ENCODE measurements at regions not wholly inside any gene's neighbourhood (a gene's known extent, or its start where the extent isn't known, plus 50 kb on each side); places are given as distances from the start of the nearest gene placed in this dataset.

DNA sequence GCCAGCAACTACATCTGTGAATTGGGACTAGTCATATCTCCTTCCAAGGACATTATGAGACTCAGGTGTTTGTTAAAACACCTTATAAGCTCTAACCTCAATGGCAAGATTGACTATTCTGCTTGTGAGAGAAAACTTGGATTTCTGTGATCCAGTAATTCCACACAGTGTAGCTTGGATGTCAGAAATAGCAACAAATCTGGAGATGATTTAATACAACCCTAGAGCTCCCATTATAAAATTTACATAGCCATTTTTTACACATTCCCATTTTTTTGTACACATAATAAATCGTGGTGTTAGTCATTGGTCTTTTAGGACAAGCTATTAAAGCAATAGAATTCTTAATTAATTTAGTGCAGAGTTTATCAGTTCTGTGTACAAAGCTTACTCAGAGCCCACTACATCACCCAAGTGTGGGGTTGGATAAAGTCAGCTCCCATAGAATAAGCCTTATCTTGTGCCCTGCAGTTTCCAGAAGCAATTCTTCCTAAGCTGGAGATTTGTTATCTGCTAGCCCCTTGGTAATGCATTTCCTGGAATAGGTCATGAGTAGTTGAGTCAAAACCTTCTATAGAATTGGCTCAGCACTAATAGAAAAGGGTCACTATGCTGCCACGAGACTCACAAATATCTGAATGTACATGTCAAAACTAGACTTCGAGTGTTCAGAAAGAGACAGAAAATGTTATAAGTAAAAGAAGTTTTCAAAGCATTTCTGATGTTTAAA, 434.0 kb upstream of the RUNX1 start:
- POLR2A ChIA-PET, result no interaction called here
- H3K27ac Mint-ChIP-seq, result no peak overlapping the region
- H3K27me3 Mint-ChIP-seq, result no peaks in the 10 kb centered on the region
- no peak for DNase-seq
- H3K36me3 Mint-ChIP-seq, result peaks cover 15% of the 10 kb centered on the region
- no peak overlapping the region for H3K4me3 Mint-ChIP-seq
- H3K9me3 Mint-ChIP-seq, result peaks cover 9% of the 10 kb centered on the region
- no peak for ATAC-seq (ENCODE audit: low read depth)
- H3K4me1 Mint-ChIP-seq, result peaks cover 17% of the 10 kb centered on the region

DNA sequence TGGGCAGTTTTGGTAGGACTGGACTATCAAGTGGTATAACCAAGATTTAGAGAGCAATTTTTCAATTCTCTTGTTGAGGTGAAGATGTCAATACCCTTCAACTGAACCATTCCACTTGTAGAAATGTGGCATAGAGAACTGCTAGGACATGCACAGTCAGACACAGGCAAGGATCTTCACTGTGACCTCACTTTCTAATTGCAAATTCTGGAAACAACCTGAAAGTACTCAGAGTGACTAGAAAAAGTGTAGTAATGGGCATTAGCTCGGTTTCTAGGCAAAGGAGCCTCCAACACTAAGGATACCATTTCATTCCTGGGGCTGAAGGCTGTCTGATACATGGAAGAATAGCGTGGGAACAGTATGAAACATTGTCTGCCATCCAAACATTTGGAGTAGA, 433.0 kb upstream of the RUNX1 start:
- no peak overlapping the region for H3K27ac Mint-ChIP-seq
- peaks cover 21% of the 10 kb centered on the region for H3K36me3 Mint-ChIP-seq
- POLR2A ChIA-PET, result no interaction called here
- peaks cover 23% of the 10 kb centered on the region for H3K4me1 Mint-ChIP-seq
- no peaks in the 10 kb centered on the region for H3K27me3 Mint-ChIP-seq
- H3K4me3 Mint-ChIP-seq, result no peak overlapping the region
- no peak for DNase-seq
- peaks cover 12% of the 10 kb centered on the region for H3K9me3 Mint-ChIP-seq
- ATAC-seq (ENCODE audit: low read depth), result no peak

GRCh38 chr21:35481005-35481404, 431.9 kb upstream of the RUNX1 start:
- H3K27ac Mint-ChIP-seq, result no peak overlapping the region
- H3K36me3 Mint-ChIP-seq, result peaks cover 27% of the 10 kb centered on the region

DNA sequence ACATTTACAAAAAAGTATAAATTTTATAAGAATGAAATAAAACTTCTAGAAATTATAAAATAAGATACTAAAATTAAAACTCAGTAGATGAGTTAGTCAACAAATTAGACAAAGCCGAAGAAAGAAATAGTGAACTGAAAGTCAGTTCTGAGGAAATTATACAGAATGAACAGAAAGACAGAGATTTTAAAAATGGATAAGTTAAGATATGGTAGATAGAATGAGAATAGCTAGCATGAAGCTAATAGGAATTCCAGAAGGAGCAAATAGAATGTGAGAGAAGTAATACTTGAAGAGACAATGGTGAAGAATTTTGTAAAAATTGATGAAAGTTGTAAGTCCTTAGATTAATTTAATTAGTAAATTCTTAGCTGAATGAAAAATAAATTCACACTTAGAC, 430.4 kb upstream of the RUNX1 start:
- H3K27me3 Mint-ChIP-seq, result no peaks in the 10 kb centered on the region
- H3K36me3 Mint-ChIP-seq, result peaks cover 30% of the 10 kb centered on the region
- no peak for ATAC-seq (ENCODE audit: low read depth)
- H3K9me3 Mint-ChIP-seq, result peaks cover 13% of the 10 kb centered on the region
- no peak for DNase-seq
- POLR2A ChIA-PET, result no interaction called here
- no peak overlapping the region for H3K27ac Mint-ChIP-seq
- peaks cover 40% of the 10 kb centered on the region for H3K4me1 Mint-ChIP-seq
- no peak overlapping the region for H3K4me3 Mint-ChIP-seq

More at GRCh38 chr21:35481005-35481404, 431.9 kb upstream of the RUNX1 start:
- no peak overlapping the region for H3K4me3 Mint-ChIP-seq
- H3K9me3 Mint-ChIP-seq, result peaks cover 13% of the 10 kb centered on the region
- peaks cover 28% of the 10 kb centered on the region for H3K4me1 Mint-ChIP-seq
- POLR2A ChIA-PET, result no interaction called here
- H3K27me3 Mint-ChIP-seq, result no peaks in the 10 kb centered on the region
- DNase-seq (no peak), ATAC-seq (ENCODE audit: low read depth) (no peak)

DNA sequence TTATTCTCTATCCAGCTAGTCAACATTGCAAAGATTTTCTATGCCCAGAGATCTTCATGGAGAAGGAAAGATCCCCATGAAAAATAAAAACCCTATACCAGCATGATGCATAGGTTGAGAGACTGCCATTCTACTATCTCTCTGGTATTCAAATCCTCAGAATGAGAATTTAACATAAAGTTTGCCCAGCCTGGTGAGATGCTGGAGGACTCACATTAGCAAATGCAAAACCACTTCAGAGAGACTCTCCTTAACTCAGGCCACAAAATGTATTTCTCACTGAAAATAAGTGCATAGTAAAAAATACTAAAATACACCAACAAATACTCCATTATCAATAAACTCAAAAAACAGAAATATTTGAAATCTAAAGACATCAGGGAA, 430.0 kb upstream of the RUNX1 start:
- H3K27me3 Mint-ChIP-seq, result no peaks in the 10 kb centered on the region
- H3K4me1 Mint-ChIP-seq, result peaks cover 41% of the 10 kb centered on the region
- H3K4me3 Mint-ChIP-seq, result peak overlapping the region; percentile 26
- ATAC-seq (ENCODE audit: low read depth) (no peak), DNase-seq (no peak)
- POLR2A ChIA-PET, result no interaction called here
- peaks cover 13% of the 10 kb centered on the region for H3K9me3 Mint-ChIP-seq
- peaks cover 30% of the 10 kb centered on the region for H3K36me3 Mint-ChIP-seq
- no peak overlapping the region for H3K27ac Mint-ChIP-seq

DNA sequence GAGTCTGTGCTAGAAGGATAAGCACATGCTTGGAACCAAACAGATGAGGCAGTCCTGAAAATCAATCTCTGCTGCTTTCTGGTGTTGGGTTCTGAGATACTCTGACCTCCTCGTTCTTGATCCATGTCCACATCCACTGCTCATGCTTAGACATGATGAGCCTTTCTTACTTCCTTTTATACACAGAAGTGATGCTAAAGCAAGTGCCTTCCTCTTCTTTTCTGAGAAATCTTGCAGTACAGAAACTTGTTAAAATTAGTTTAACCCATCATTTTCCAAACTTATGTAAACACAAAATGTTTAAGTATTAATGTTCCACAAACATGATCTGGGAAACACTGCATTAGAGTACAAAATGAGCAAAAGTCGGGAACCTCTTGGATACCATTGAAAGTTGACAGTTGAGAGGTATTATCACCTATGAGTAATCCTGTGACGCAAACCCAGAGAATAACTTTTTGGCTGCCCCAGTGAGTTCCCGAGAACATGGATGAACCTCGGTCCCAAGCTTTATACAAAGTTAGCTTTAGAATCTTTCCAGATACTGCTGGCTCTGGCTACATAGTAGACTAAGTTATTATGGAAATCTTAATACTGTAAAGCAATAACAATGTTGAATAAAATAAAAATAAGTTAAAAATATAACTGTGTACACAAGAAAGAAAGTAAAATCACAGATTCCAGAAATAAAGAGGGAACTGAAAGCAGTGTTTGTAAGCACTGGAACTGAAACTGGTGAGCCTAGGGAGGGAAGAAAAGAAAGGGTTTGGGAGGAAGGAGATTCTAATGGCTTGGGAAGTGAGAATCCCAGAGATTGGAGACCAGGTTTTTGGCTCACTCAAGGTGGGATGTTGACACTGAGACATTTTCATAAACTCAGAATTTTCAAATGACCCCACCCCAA, 429.3 kb upstream of the RUNX1 start:
- Mint-ChIP-seq H3K27ac (peak overlapping the region; percentile 60), H3K4me1 (peaks cover 42% of the 10 kb centered on the region), H3K4me3 (peak overlapping the region; percentile 39), H3K36me3 (peaks cover 31% of the 10 kb centered on the region), H3K27me3 (no peaks in the 10 kb centered on the region), H3K9me3 (peaks cover 14% of the 10 kb centered on the region)
- peak; percentile 47 for ATAC-seq (ENCODE audit: low read depth)
- DNase-seq, result no peak
- POLR2A ChIA-PET, result no interaction called here

- Mint-ChIP-seq H3K4me1 (peaks cover 49% of the 10 kb centered on the region), H3K4me3 (no peak overlapping the region), H3K9me3 (peaks cover 15% of the 10 kb centered on the region), H3K36me3 (peaks cover 39% of the 10 kb centered on the region), H3K27me3 (no peaks in the 10 kb centered on the region), H3K27ac (no peak overlapping the region)
- ATAC-seq (ENCODE audit: low read depth) (no peak), DNase-seq (no peak)
- POLR2A ChIA-PET, result no interaction called here
Measured at GRCh38 chr21:35477622-35478021, 428.5 kb upstream of the RUNX1 start.

DNA sequence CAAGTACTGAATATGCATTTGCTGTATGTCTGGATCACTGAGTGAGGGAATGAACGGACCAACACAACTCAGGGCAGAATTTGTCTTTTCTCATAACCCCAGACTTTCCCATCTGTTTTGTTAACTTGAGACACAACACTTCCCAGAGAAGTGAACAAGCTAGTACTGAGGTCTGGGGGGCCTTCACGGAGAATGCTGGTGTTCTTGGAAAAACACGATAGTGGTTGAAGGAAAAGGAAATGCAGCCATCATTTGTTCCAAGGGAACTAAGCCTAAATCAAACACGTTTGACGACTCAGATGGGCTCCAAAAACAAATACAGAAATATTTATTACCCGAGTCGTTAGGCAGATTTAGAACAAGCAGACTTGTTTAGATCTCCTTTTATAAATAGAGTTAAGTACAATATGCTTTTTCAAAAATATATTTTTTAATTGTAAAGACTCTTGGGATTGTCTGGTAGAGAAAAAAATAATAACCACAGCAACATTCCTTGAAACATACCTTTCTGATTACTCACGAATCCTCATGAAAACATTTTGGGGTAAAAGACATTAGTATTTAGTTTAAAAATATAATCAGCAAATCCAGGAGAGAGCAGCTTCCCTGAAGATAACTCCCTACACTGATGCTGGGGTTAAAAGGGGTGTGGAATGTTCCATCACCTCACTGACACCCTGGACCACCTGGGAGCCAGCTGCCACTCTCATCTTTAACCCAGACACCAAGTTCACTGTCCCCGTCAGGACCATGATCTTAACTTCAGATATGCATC, 427.7 kb upstream of the RUNX1 start:
- DNase-seq (no peak), ATAC-seq (ENCODE audit: low read depth) (no peak)
- H3K4me1 Mint-ChIP-seq, result peaks cover 51% of the 10 kb centered on the region
- peak overlapping the region; percentile 63 for H3K4me3 Mint-ChIP-seq
- POLR2A ChIA-PET, result interaction anchor here (2.2 kb wide), 1 partner anchor 52 kb away, joined by 13 read pairs; no protein-coding TSS in a partner anchor
- H3K36me3 Mint-ChIP-seq, result peaks cover 38% of the 10 kb centered on the region
- no peaks in the 10 kb centered on the region for H3K27me3 Mint-ChIP-seq
- H3K9me3 Mint-ChIP-seq, result peaks cover 13% of the 10 kb centered on the region
- peak overlapping the region; percentile 79 for H3K27ac Mint-ChIP-seq

- Mint-ChIP-seq H3K4me1 (peaks cover 59% of the 10 kb centered on the region), H3K9me3 (peaks cover 12% of the 10 kb centered on the region), H3K27me3 (no peaks in the 10 kb centered on the region), H3K4me3 (peak overlapping the region; percentile 63), H3K36me3 (peaks cover 37% of the 10 kb centered on the region), H3K27ac (peak overlapping the region; percentile 79)
- POLR2A ChIA-PET, result interaction anchor here (0.5 to 2.2 kb wide), 3 partner anchors 33 to 696 kb away, joined by 3 to 13 read pairs (median 3); no protein-coding TSS in a partner anchor
- no peak for DNase-seq
- peak; percentile 88 for ATAC-seq (ENCODE audit: low read depth)
Measured at GRCh38 chr21:35475762-35476161, 426.7 kb upstream of the RUNX1 start.

GRCh38 chr21:35475009-35475408, 425.9 kb upstream of the RUNX1 start:
- Mint-ChIP-seq H3K27ac (peak overlapping the region; percentile 26), H3K36me3 (peaks cover 37% of the 10 kb centered on the region), H3K9me3 (peaks cover 12% of the 10 kb centered on the region), H3K4me3 (no peak overlapping the region), H3K27me3 (no peaks in the 10 kb centered on the region), H3K4me1 (peaks cover 61% of the 10 kb centered on the region)
- no peak for DNase-seq
- ATAC-seq (ENCODE audit: low read depth), result no peak
- POLR2A ChIA-PET, result interaction anchor here (0.5 to 2.2 kb wide), 3 partner anchors 33 to 695 kb away, joined by 3 to 13 read pairs (median 3); no protein-coding TSS in a partner anchor

DNA sequence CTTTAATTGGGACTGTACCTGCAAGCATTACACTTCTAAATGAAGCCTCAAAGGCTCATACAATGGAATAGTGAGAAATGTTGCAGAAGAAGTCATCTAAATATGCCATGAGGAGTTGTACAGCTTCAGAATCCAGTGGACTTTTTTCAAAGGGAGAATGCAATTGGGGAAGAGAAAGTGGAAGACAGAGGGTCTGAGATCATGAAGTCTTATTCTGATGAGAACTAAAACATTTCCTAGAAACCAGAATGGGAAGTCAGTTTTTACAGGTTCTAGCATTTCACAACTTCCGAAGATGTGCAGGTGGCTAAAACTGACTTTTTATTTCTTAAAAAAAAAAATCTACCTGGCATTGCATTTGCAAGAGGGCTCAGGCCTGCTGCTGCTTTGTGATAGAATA, 424.4 kb upstream of the RUNX1 start:
- ATAC-seq (ENCODE audit: low read depth) (no peak), DNase-seq (no peak)
- POLR2A ChIA-PET, result no interaction called here
- H3K4me1 Mint-ChIP-seq, result peaks cover 54% of the 10 kb centered on the region
- no peak overlapping the region for H3K27ac Mint-ChIP-seq
- H3K9me3 Mint-ChIP-seq, result peaks cover 6% of the 10 kb centered on the region
- H3K4me3 Mint-ChIP-seq, result peak overlapping the region; percentile 6
- no peaks in the 10 kb centered on the region for H3K27me3 Mint-ChIP-seq
- H3K36me3 Mint-ChIP-seq, result peaks cover 28% of the 10 kb centered on the region

DNA sequence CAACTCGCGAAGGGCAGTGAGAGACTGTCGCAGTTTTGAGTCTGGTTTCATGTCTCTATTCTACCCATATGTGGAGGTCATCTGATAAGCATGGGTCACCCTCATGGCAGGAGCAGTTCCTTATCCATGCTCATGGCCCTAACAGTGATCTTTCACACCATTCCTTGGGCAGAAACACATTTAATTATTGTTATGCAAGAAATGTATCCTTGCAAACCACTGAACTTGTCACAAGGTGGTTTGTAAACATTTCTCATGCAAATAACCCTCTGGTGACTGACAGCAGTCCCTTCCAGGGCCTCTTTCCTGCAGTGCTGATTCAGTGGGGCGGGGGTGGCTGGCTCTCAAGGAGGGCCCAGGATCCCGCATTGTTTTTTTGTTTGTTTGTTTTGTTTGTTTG, 421.4 kb upstream of the RUNX1 start:
- peaks cover 35% of the 10 kb centered on the region for H3K4me1 Mint-ChIP-seq
- H3K4me3 Mint-ChIP-seq, result no peak overlapping the region
- no peak overlapping the region for H3K27ac Mint-ChIP-seq
- POLR2A ChIA-PET, result no interaction called here
- no peak for ATAC-seq (ENCODE audit: low read depth)
- peaks cover 18% of the 10 kb centered on the region for H3K9me3 Mint-ChIP-seq
- no peaks in the 10 kb centered on the region for H3K27me3 Mint-ChIP-seq
- peaks cover 22% of the 10 kb centered on the region for H3K36me3 Mint-ChIP-seq
- DNase-seq, result no peak

DNA sequence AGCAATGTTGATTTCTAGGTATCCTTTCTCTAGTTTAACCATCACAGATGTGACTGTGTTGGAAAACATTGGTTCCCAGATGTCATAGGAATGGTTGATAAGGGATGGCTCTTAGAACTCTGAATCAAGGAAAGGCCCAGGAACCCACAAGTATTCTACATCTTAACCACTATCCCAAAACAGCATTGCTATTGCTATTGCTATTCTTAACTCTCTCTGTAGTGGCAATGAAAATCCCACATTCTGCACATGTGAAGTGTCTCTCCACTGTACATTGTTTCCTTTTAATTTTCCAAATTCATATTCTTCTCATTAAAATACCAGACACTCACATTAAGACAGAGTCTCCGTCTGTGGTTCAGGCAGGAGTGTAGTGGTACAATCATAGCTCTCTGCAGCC, 420.4 kb upstream of the RUNX1 start:
- POLR2A ChIA-PET, result no interaction called here
- DNase-seq (no peak), ATAC-seq (ENCODE audit: low read depth) (no peak)
- peaks cover 21% of the 10 kb centered on the region for H3K9me3 Mint-ChIP-seq
- H3K4me3 Mint-ChIP-seq, result no peak overlapping the region
- H3K27ac Mint-ChIP-seq, result no peak overlapping the region
- H3K36me3 Mint-ChIP-seq, result peaks cover 22% of the 10 kb centered on the region
- H3K4me1 Mint-ChIP-seq, result peaks cover 28% of the 10 kb centered on the region
- no peaks in the 10 kb centered on the region for H3K27me3 Mint-ChIP-seq
